Stimulated activated CD4-positive, alpha-beta T cell treated with anti-CD3 and anti-CD28 coated beads, Interleukin-15, amount 100 ng/mL, for 24 hours (primary cell): ENCODE measurements at regions not wholly inside any gene's neighbourhood (a gene's known extent, or its start where the extent isn't known, plus 50 kb on each side); places are given as distances from the start of the nearest gene placed in this dataset.
"Not testable (repeated sequence)": the region's sequence is repeated elsewhere in the genome, so short reads cannot be mapped to it uniquely, and the experiment has no call there.

Experiments
- DNase-seq: peaks from one replicate; pipeline ENCODE4 v3.0.0-alpha.2; 2020

DNA sequence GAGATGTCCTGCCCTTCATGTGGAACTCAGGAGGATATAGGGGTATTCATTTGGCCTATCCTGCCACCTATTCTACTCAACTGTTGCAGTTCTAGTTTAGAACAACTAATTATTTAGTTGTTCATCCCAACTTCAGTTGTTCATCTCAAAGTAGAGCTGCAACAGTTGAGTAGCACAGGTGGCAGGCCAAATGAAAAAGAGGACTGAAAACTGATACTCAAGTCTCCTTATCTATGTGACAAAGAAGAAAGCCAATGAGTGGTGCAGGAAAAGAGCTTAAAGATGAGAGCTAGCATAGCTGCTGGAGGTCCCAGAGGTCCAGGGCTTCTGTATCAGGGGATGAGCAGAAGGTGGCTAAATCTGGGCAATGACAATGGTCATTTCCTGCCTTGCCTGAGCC is 148.9 kb upstream of the KITLG start:
- no peak for DNase-seq

DNA sequence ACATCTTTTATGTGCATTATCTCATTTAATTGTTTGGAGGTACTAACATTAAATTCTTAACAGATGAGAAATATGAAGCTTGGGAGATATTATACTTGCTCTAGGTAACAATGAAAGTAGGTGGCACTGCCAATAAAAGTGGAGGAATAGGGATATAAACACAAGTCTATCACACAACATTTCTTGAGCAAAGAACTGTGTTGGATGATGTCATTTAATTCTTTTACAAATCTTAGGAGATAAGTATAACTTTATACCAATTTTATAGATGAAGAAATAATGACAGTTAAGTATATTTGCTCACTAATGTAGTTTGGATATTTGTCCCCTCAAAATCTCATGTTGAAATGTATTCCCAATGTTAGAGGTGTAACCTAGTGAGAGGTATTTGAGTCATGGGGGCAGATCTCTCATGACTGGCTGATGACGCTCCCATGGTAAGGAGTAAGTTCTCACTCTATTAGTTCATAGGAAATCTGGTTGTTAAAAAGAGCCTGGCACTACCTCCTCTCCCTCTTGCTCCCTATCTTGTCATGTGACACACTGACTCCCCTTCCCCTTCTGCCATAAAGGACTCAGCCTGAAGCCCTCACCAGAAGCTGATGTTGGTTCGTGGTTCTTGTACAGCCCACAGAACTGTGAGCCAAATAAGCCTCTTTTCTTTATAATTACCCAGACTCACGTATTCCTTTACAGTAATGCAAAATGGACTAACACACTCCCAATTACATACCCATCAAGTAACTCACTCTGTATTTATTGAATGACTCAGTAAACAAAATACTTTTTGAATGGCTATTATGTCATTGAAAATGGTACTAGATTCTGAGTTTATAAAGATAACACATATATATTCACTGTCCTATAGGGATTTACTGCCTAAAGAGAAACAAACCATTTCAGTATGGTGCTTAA is 146.8 kb upstream of the KITLG start:
- no peak for DNase-seq

- no peak for DNase-seq
Measured at GRCh38 chr12:88725592-88726143, 145.4 kb upstream of the KITLG start.

- DNase-seq, result no peak
Measured at GRCh38 chr12:88723219-88723618, 142.9 kb upstream of the KITLG start.

GRCh38 chr12:88720785-88721650 is 140.7 kb upstream of the KITLG start:
- no peak for DNase-seq

DNA sequence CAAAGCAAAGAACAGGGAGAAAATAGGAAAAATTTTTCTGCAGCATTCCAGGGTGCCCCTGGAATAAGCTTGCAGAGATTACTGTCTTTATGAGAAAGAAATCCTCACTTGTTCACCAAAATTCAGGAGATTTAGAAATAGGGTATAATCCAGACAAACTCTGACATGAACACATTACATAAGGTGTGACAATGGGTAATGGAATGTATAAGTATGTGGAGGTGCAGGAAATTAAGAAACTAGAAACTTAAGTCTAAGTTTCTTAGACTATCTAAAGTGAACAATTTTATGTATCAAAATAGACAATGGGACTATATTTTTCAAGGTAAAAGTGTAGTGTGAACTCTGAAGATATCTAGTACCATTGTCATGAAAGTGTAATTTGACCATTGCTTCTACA is 140.0 kb upstream of the KITLG start:
- no peak for DNase-seq

DNA sequence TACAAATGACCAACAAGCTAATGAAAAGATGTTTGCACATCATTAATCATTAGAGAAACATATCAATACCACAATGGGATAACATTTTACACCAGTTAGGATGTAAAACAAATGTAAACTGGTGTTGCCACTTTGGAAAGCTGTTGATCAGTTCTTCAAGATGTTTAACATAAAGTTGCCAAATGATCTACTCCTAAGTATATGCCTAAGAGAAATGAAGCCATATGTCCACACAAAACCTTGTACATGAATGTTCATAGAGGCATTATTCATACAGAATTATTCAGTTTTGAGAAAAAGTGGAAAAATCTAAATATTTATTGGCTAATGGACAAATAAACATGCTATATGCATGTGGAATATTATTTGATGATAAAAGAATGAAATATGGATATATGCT is 136.9 kb upstream of the KITLG start:
- DNase-seq, result no peak

GRCh38 chr12:88716240-88716639 is 136.0 kb upstream of the KITLG start:
- DNase-seq, result no peak

GRCh38 chr12:88715673-88716072 is 135.4 kb upstream of the KITLG start:
- DNase-seq, result no peak

- DNase-seq, result not testable (repeated sequence)
Measured at GRCh38 chr12:88714263-88714882, 134.1 kb upstream of the KITLG start.

DNA sequence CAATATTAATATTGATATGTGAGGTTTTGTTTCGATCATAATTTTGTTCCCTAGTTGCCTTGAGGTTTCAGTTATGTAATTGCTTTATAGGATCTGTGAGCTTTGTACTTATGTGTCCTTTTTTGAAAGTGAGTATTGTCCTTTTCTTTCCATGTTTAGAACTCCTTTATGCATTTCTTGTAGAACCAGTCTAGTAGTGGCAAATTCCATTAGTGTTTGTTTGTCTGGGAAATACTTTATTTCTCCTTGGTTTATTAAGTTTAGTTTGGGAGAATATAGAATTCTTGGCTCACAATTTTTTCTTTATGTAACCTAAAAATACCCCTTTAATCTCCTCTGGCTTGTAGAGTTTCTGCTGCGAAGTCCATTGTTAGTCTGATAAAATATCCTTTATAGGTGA is 127.5 kb upstream of the KITLG start:
- no peak for DNase-seq

DNA sequence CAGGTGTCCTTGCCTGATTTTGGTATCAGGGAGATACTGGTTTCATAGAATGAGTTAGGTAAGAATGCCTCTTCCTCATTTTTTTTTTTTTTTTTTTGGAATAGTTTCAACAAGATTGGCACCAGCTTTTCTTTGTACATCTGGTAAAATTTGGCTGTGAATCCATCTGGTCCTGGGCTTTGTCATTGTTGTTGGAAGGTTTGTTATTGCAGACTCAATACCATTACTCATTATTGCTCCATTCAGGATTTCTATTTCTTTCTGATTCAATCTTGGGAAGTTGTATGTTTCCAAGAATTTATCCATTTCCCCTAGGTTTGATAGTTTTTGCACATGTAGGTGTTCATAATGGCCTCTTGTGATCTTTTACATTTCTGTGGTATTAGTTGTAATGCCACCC is 126.0 kb upstream of the KITLG start:
- DNase-seq, result no peak

DNA sequence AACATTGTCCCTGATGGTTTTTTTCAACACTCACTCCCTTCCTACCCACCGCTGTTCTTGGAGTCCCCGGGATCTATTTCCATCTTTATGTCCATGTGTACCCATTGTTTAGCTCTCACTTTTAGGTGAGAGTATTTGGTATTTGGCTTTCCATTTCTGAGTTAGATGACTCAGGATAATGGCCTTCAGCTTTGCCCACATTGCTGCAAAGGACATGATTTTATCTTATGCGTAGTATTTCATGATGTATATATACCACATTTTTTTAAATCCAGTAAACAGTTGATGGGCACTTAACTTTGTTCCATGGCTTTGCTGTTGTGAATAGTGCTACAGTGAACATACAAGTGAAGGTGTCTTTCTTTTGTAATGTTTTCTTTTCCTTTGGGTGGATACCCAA is 123.5 kb upstream of the KITLG start:
- DNase-seq, result no peak

GRCh38 chr12:88698471-88698870 is 118.2 kb upstream of the KITLG start:
- DNase-seq, result no peak

DNA sequence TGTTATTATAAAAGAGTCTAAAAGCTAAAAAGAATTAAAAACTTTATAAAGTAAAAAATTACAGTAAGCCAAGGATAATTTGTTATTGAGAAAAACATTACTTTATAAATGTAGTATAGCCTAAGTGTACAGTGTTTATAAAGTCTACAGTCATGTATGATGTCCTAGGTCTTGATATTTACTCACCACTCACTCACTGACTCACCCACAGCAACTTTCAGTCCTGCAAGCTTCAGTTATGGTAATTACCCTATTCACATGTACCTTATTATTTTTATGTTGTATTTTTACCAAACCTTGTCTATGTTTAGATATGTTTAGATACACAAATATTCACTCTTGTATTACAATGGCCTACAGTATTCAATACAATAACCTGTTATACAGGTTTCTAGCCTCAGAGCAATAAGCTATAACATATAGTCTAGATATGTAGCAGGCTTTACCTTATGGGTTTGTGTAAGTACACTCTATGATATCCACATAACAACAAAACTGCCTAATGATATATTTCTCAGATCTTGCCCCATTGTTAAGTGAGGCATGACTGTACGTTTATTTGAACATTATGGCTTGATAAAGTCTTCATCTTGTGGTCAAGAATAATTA is 113.7 kb upstream of the KITLG start:
- DNase-seq, result no peak

- DNase-seq, result no peak
Measured at GRCh38 chr12:88691811-88692210, 111.5 kb upstream of the KITLG start.

DNA sequence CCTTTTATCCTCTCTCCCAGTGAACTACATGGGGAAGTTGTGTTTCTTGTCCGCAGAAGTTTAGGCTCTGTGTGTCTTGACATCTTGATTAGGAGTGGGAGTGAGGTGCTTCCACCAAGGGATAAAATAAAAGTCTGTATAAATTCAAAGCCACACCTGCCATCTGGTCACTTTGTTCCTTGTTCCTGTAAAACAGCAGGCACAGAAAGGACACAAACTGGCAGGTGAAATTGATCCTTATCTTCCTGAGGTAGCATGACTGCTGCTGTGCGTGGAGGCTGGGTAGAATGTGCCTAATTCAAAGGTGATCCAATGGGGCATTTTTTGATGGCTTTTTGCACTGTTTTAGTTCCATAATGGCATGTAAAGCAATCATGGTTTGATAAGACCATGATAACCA is 104.3 kb upstream of the KITLG start:
- no peak for DNase-seq

- DNase-seq, result no peak
Measured at GRCh38 chr12:88684170-88684569, 103.9 kb upstream of the KITLG start.

- no peak for DNase-seq
Measured at GRCh38 chr12:88683628-88684027, 103.4 kb upstream of the KITLG start.

GRCh38 chr12:88681271-88681670 is 101.0 kb upstream of the KITLG start:
- no peak for DNase-seq

DNA sequence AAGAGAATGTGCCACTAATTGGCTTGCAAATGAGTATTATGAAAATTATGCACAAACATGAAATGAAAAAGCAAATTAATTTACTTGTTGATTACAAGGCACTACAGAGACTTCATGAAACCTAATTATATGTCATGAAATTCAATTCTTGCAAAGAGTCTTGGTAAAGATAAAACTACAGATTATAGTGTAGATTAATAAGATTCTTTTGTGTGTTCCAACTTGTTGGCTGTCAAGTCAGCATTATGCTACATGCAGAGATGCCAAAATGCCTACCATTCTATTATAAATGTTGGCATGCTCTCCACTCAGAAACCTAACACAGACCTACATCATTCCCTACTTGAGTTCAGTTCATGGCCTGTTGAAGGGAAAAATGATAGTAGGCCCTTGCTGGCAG is 97.2 kb upstream of the KITLG start:
- DNase-seq, result no peak

DNA sequence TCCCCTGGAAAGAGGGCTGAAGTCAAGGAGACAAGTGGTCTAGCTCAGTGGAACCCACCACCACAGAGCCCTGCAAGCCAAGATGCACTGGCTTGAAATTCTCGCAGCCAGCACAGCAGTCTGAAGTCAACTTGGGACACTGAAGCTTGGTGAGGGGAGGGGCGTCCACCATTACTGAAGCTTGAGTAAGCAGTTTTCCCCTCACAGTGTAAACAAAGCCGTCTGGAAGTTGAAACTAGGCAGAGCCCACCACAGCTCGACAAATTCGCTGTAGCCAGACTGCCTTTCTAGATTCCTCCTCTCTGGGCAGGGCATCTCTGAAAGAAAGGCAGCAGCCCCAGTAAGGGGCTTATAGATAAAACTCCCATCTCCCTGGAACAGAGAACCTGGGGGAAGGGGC is 87.3 kb upstream of the KITLG start:
- DNase-seq, result not testable (repeated sequence)

DNA sequence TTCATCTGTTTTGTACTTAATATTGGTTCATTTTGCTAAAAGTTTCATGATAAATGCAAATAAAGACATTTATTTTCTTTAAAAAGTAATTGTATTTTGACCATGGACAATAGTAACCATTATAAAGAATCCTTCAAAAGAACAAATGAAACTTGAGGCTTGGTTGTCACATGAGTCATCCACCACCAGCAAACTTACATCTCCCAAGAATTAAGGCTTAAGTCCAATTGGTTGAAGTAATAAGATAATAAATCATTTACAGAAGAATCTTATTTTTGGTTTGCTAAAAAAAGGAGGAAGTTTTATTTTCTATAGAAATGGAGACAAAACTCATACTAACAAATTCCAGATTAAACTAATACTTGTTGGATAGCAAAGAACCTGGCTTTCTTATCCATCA is 84.8 kb upstream of the KITLG start:
- DNase-seq, result no peak
